Breast epithelium (tissue), 4 donors: ENCODE measurements at regions not wholly inside any gene's neighbourhood (a gene's known extent, or its start where the extent isn't known, plus 50 kb on each side); places are given as distances from the start of the nearest gene placed in this dataset.

Source experiments
- DNase-seq, 2 donors: peaks; one replicate each; pipeline ENCODE4 v3.0.0-alpha.2; 2019; ENCODE audit warnings: low spot score in 2 of 2
- H3K27ac ChIP-seq, 2 donors: fragments of 200-600 bp; sonication (generic) in 1 of 2; one replicate each; pipeline ENCODE4 v1.5.1; 2016 to 2019; ENCODE audit warnings: mild to moderate bottlenecking in 1 of 2
- H3K27me3 ChIP-seq, 2 donors: fragments of 200-600 bp; sonication (generic) in 1 of 2; one replicate each; pipeline versions ENCODE4 v1.5.1 to v1.6.0; 2017 to 2019; ENCODE audit warnings: control low read depth in 1 of 2, mild to moderate bottlenecking in 1 of 2
- H3K36me3 ChIP-seq: fragments of 200-600 bp; one replicate; pipeline ENCODE4 v1.5.1; 2019
- H3K4me1 ChIP-seq, 2 donors: fragments of 200-600 bp; sonication (generic); one replicate each; pipeline ENCODE4 v1.5.1; 2016 to 2019; ENCODE audit warnings: control low read depth in 1 of 2
- H3K4me3 ChIP-seq, 3 donors: fragments of 200-600 bp; sonication (generic); 1 replicate in 2 of 3; 2 replicates in 1 of 3; pipeline ENCODE4 v1.5.1; 2016 to 2019; ENCODE audit warnings: mild to moderate bottlenecking in 3 of 3, moderate library complexity in 2 of 3
- H3K9me3 ChIP-seq, 2 donors: fragments of 200-600 bp; sonication (generic) in 1 of 2; one replicate each; pipeline ENCODE4 v1.5.1; 2016 to 2019; ENCODE audit warnings: control low read depth in 1 of 2
- POLR2A ChIP-seq: fragments of 450-650 bp; IDR thresholded peaks from one replicate; pipeline ENCODE4 v1.6.1; 2016; ENCODE audit warnings: antibody characterized with exemption, mild to moderate bottlenecking, moderate library complexity
- POLR2AphosphoS5 ChIP-seq, 3 donors: sonication (generic); formaldehyde crosslinking; IDR thresholded peaks; one replicate each; pipeline ENCODE4 v1.6.1; 2017; ENCODE audit warnings: antibody characterized with exemption in 3 of 3
- intact Hi-C: fragments of 100-400 bp; cut with DNase I; formaldehyde crosslinking; loops from one replicate; pipeline ENCODE4 v1.15.1; 2023; ENCODE audit warnings: low total_unique reads
- TF ChIP-seq, protein P1 (sequence below), 3 donors: fragments of 450-650 bp; IDR thresholded peaks; one replicate each; pipeline ENCODE4 v1.5.1; 2016 to 2017; ENCODE audit warnings: antibody characterized with exemption in 3 of 3, mild to moderate bottlenecking in 3 of 3, moderate library complexity in 3 of 3

GRCh38 chr2:239661334-239662312 lies 260.8 kb upstream of the HDAC4 start:
- H3K27ac ChIP-seq = no peak overlapping the region
- H3K4me3 ChIP-seq = no peak overlapping the region
- no peaks in the 10 kb centered on the region for H3K36me3 ChIP-seq
- peaks cover 0 to 43% of the 10 kb centered on the region in 2 donors for H3K27me3 ChIP-seq
- no peak for DNase-seq
- H3K9me3 ChIP-seq = no peaks in the 10 kb centered on the region
- intact Hi-C loops = no loop called here
- H3K4me1 ChIP-seq = no peaks in the 10 kb centered on the region
- TF ChIP-seq POLR2AphosphoS5 (IDR thresholded peaks at IDR 0.05) = no peak
- TF ChIP-seq POLR2A = no peak
- TF ChIP-seq, protein P1, sequence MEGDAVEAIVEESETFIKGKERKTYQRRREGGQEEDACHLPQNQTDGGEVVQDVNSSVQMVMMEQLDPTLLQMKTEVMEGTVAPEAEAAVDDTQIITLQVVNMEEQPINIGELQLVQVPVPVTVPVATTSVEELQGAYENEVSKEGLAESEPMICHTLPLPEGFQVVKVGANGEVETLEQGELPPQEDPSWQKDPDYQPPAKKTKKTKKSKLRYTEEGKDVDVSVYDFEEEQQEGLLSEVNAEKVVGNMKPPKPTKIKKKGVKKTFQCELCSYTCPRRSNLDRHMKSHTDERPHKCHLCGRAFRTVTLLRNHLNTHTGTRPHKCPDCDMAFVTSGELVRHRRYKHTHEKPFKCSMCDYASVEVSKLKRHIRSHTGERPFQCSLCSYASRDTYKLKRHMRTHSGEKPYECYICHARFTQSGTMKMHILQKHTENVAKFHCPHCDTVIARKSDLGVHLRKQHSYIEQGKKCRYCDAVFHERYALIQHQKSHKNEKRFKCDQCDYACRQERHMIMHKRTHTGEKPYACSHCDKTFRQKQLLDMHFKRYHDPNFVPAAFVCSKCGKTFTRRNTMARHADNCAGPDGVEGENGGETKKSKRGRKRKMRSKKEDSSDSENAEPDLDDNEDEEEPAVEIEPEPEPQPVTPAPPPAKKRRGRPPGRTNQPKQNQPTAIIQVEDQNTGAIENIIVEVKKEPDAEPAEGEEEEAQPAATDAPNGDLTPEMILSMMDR (IDR thresholded peaks at IDR 0.05) = no peak

- DNase-seq = no peak
- Histone ChIP-seq H3K36me3 (no peaks in the 10 kb centered on the region), H3K4me3 (no peak overlapping the region), H3K27ac (no peak overlapping the region), H3K27me3 (peaks cover 0 to 38% of the 10 kb centered on the region in 2 donors), H3K4me1 (no peaks in the 10 kb centered on the region), H3K9me3 (no peaks in the 10 kb centered on the region)
- TF ChIP-seq, protein P1 (IDR thresholded peaks at IDR 0.05) = no peak
- no peak for TF ChIP-seq POLR2A
- intact Hi-C loops = no loop called here
Observed at GRCh38 chr2:239660390-239661230, 259.8 kb upstream of the HDAC4 start.

DNA sequence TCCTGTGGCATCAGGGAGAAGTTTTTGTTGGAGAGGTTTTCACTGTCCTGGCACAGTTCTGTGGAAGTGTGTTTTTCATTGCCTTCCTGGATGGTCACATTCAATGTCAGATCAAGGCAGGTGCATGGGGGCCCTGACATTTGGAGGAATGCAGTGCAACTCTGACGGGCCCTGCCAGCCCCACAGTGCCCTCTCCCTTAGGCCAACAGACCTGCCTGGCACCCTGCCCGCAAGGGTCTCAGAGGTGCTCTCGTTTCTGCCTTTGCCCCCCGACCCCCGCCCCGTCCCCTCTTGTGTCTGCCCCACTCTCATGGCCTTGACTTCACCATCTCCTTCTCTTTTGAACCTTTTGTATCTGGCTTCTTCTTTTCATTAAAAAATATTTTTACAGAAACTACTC lies 257.2 kb upstream of the HDAC4 start:
- H3K4me1 ChIP-seq = no peaks in the 10 kb centered on the region
- H3K9me3 ChIP-seq = no peaks in the 10 kb centered on the region
- H3K27ac ChIP-seq = no peak overlapping the region
- intact Hi-C loops = no loop called here
- no peak overlapping the region for H3K4me3 ChIP-seq
- DNase-seq = no peak
- TF ChIP-seq, protein P1 (IDR thresholded peaks at IDR 0.05) = no peak
- TF ChIP-seq POLR2A = no peak
- TF ChIP-seq POLR2AphosphoS5 (IDR thresholded peaks at IDR 0.05) = no peak
- H3K36me3 ChIP-seq = no peaks in the 10 kb centered on the region
- peaks cover 0 to 28% of the 10 kb centered on the region in 2 donors for H3K27me3 ChIP-seq

DNA sequence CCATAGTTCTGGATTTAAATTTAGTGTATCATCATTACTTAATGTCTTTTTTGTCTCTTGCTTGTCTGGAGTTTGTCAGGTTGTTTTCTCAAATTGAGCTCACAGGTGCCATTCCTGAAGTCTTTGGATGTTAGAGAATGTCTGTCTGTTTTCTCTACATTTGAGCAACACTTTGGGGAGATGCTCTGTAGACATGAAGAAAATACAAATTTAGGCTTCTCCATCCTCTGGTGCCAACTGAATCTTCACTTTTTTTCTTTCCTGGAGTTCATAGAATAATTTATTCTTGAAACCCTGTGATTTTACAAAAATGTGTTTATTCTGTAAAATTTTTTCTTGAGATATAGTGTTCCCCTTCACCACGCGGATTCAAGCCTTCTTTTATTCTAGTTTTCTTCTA lies 256.4 kb upstream of the HDAC4 start:
- H3K27ac ChIP-seq = no peak overlapping the region
- intact Hi-C loops = no loop called here
- no peak for TF ChIP-seq POLR2AphosphoS5 (IDR thresholded peaks at IDR 0.05)
- no peak for TF ChIP-seq POLR2A
- TF ChIP-seq, protein P1 (IDR thresholded peaks at IDR 0.05) = no peak

More for the DNA sequence above, 256.4 kb upstream of the HDAC4 start:
- Histone ChIP-seq H3K36me3 (no peaks in the 10 kb centered on the region), H3K4me1 (no peaks in the 10 kb centered on the region), H3K9me3 (no peaks in the 10 kb centered on the region), H3K27me3 (peaks cover 0 to 21% of the 10 kb centered on the region in 2 donors), H3K4me3 (no peak overlapping the region)
- no peak for DNase-seq
